B cell (primary cell): ENCODE measurements at regions not wholly inside any gene's neighbourhood (a gene's known extent, or its start where the extent isn't known, plus 50 kb on each side); places are given as distances from the start of the nearest gene placed in this dataset.
A peak's percentile ranks its signal among the peaks of the same experiment; 100 is the strongest.

ENCODE experiments used
- ATAC-seq: fragments of 200-7000 bp; cut with Tn5 transposase; one replicate; pipeline ENCODE4 v1.10.0; 2021; ENCODE audit warnings: low read depth, mild to moderate bottlenecking, moderate number of reproducible peaks, moderate library complexity
- CTCF ChIA-PET: fragments of 350-600 bp; sonication (Branson Sonifier 250); formaldehyde crosslinking; loops from one replicate; lab custom pipeline; 2021; ENCODE audit warnings: antibody characterized with exemption, inconsistent platforms; lab: Charles Lee
- POLR2A ChIA-PET: fragments of 350-600 bp; sonication (Branson Sonifier 250); formaldehyde crosslinking; loops from one replicate; lab custom pipeline; 2021; ENCODE audit warnings: antibody characterized with exemption; lab: Charles Lee
- DNase-seq: peaks from one replicate; pipeline ENCODE4 v3.0.0; 2013
- H2AFZ ChIP-seq: 2 replicates; pipeline ENCODE4 v1.6.1; 2012; ENCODE audit warnings: mild to moderate bottlenecking, low read depth, low read length; ENCODE audit not compliant: insufficient read depth, poor library complexity, severe bottlenecking
- H3K27ac ChIP-seq, 2 donors: 1 replicate in 1 of 2; 2 replicates in 1 of 2; pipeline ENCODE4 v1.5.1; 2012 to 2013; ENCODE audit warnings: low read length in 2 of 2, mild to moderate bottlenecking in 2 of 2, moderate library complexity in 1 of 2
- H3K27me3 ChIP-seq, 4 experiments: fragments of 200-600 bp in 1 of 4; sonication (generic) in 1 of 4; replicated peaks in 1 of 4; 1 replicate in 2 of 4; 2 replicates in 2 of 4; pipeline versions ENCODE4 v1.6.1 to v1.7.0; 2013 to 2016; ENCODE audit warnings: low read length in 3 of 4, mild to moderate bottlenecking in 2 of 4, mixed read lengths in 1 of 4, moderate library complexity in 1 of 4; ENCODE audit not compliant: insufficient read depth in 4 of 4, control insufficient read depth in 3 of 4; ENCODE audit errors: control extremely low read depth in 1 of 4
- H3K36me3 ChIP-seq, 2 experiments: replicated peaks in 1 of 2; 1 replicate in 1 of 2; 2 replicates in 1 of 2; pipeline versions ENCODE4 v1.6.1 to v1.7.1; 2013; ENCODE audit warnings: low read length in 1 of 2; ENCODE audit not compliant: insufficient read depth in 2 of 2, control insufficient read depth in 1 of 2; ENCODE audit errors: control extremely low read depth in 1 of 2, extremely low read depth in 1 of 2
- H3K4me1 ChIP-seq, 2 donors: fragments of 200-600 bp in 1 of 2; sonication (generic) in 1 of 2; 1 replicate in 1 of 2; 2 replicates in 1 of 2; pipeline versions ENCODE4 v1.5.1 to v1.6.1; 2013 to 2017; ENCODE audit warnings: low read length in 2 of 2; ENCODE audit not compliant: control insufficient read depth in 2 of 2, insufficient read depth in 2 of 2
- H3K4me2 ChIP-seq: replicated peaks from 2 replicates; pipeline ENCODE3; 2012; ENCODE audit warnings: mild to moderate bottlenecking, low read depth, low read length; ENCODE audit not compliant: poor library complexity, severe bottlenecking
- H3K4me3 ChIP-seq, 5 experiments: fragments of 200-600 bp in 1 of 5; sonication (generic) in 1 of 5; 1 replicate in 3 of 5; 2 replicates in 2 of 5; pipeline versions ENCODE4 v1.5.1 to v1.7.0; 2011 to 2016; ENCODE audit warnings: low read length in 4 of 5, mild to moderate bottlenecking in 4 of 5, low read depth in 2 of 5, control low read depth in 1 of 5, moderate library complexity in 1 of 5; ENCODE audit not compliant: insufficient read depth in 1 of 5; ENCODE audit errors: control extremely low read depth in 1 of 5, extremely low read depth in 1 of 5
- H3K79me2 ChIP-seq: fragments of 200-600 bp; sonication (generic); one replicate; pipeline ENCODE4 v1.6.0; 2016; ENCODE audit warnings: low read length; ENCODE audit not compliant: control insufficient read depth, insufficient read depth
- H3K9ac ChIP-seq: fragments of 200-600 bp; sonication (generic); 2 replicates; pipeline ENCODE4 v1.6.1; 2017; ENCODE audit warnings: mild to moderate bottlenecking, low read length, moderate library complexity
- H3K9me3 ChIP-seq, 3 donors: one replicate each; pipeline versions ENCODE4 v1.6.1 to v1.7.1; 2013; ENCODE audit warnings: low read length in 2 of 3; ENCODE audit not compliant: control insufficient read depth in 2 of 3, insufficient read depth in 1 of 3; ENCODE audit errors: control extremely low read depth in 1 of 3
- H4K20me1 ChIP-seq: 2 replicates; pipeline ENCODE4 v1.6.0; 2012; ENCODE audit warnings: mild to moderate bottlenecking, low read length; ENCODE audit not compliant: insufficient read depth, control insufficient read depth, poor library complexity, severe bottlenecking
- H3K27ac Mint-ChIP-seq: one replicate; pipeline ENCODE4 v1.8.0; 2021; ENCODE audit warnings: mixed read lengths
- H3K27me3 Mint-ChIP-seq: one replicate; pipeline ENCODE4 v1.8.0; 2021; ENCODE audit warnings: mixed read lengths
- H3K4me1 Mint-ChIP-seq: one replicate; pipeline ENCODE4 v1.8.0; 2021; ENCODE audit warnings: mixed read lengths
- H3K4me3 Mint-ChIP-seq: one replicate; pipeline ENCODE4 v1.8.0; 2021; ENCODE audit warnings: mixed read lengths
- H3K9me3 Mint-ChIP-seq: one replicate; pipeline ENCODE4 v1.8.0; 2022; ENCODE audit warnings: mixed read lengths; ENCODE audit not compliant: insufficient read depth
- CTCF ChIP-seq: fragments of 200-600 bp; IDR thresholded peaks from one replicate; pipeline ENCODE4 v1.8.0; 2022; ENCODE audit warnings: antibody characterized with exemption, mild to moderate bottlenecking
- EZH2 ChIP-seq: IDR thresholded peaks from 2 replicates; pipeline ENCODE4 v1.6.1; 2012; ENCODE audit warnings: borderline replicate concordance, low read depth, mild to moderate bottlenecking, moderate library complexity, low read length; ENCODE audit not compliant: insufficient read depth, poor library complexity, severe bottlenecking
- WGBS: methylation state at CpG from one replicate; pipeline ENCODE4 v1.1.5; 2013; ENCODE audit warnings: missing lambda C conversion rate; ENCODE audit not compliant: insufficient coverage; 5-methylcytosine and 5-hydroxymethylcytosine counted together
- intact Hi-C: fragments of 100-400 bp; cut with micrococcal nuclease; formaldehyde crosslinking; loops from one replicate; pipeline ENCODE4 v1.10.0; 2022

GRCh38 chr4:20395160-20395773 lies 143.6 kb downstream of the SLIT2 start:
- TF ChIP-seq EZH2 (no peak), CTCF (peak; percentile 68)
- H3K36me3 ChIP-seq: no peaks in the 10 kb centered on the region
- no peaks in the 10 kb centered on the region for H3K79me2 ChIP-seq
- no peaks in the 10 kb centered on the region for H3K9me3 ChIP-seq
- no CpG with 5 or more reads among the region's 3 CpGs for WGBS
- H3K9me3 Mint-ChIP-seq: no peaks in the 10 kb centered on the region
- ATAC-seq: no peak
- H3K9ac ChIP-seq: no peak overlapping the region
- no peak overlapping the region for H3K27ac Mint-ChIP-seq
- no peak overlapping the region for H2AFZ ChIP-seq
- intact Hi-C loops: no loop called here
- DNase-seq: peak; percentile 8
- no peak overlapping the region for H3K4me3 Mint-ChIP-seq
- H3K27me3 ChIP-seq: no peaks in the 10 kb centered on the region
- no peaks in the 10 kb centered on the region for H3K4me1 Mint-ChIP-seq
- H3K4me3 ChIP-seq: no peak overlapping the region
- H3K27ac ChIP-seq: no peak overlapping the region
- H3K4me1 ChIP-seq: no peaks in the 10 kb centered on the region
- CTCF ChIA-PET: interaction anchor here (1.0 to 2.2 kb wide), 4 partner anchors 8 to 289 kb away, joined by 3 to 9 read pairs (median 4); no protein-coding TSS in a partner anchor
- H3K4me2 ChIP-seq: no peak overlapping the region
- H4K20me1 ChIP-seq: no peaks in the 10 kb centered on the region
- H3K27me3 Mint-ChIP-seq: peaks cover 5% of the 10 kb centered on the region
- POLR2A ChIA-PET: no interaction called here

GRCh38 chr4:20403290-20403689 lies 151.6 kb downstream of the SLIT2 start:
- WGBS: no CpG with 5 or more reads among the region's 2 CpGs
- Mint-ChIP-seq H3K9me3 (no peaks in the 10 kb centered on the region), H3K27me3 (peaks cover under 1% of the 10 kb centered on the region), H3K4me3 (no peak overlapping the region), H3K27ac (no peak overlapping the region), H3K4me1 (no peaks in the 10 kb centered on the region)
- H3K9ac ChIP-seq: no peak overlapping the region
- no peak overlapping the region for H3K27ac ChIP-seq
- no peaks in the 10 kb centered on the region for H3K9me3 ChIP-seq
- ATAC-seq (no peak), DNase-seq (peak; percentile 5)
- no peaks in the 10 kb centered on the region for H3K27me3 ChIP-seq
- POLR2A ChIA-PET: no interaction called here
- no peak overlapping the region for H3K4me3 ChIP-seq
- no peak for TF ChIP-seq EZH2
- CTCF ChIA-PET: interaction anchor here (1.1 kb wide), 1 partner anchor 8 kb away, joined by 5 read pairs; no protein-coding TSS in a partner anchor
- H3K4me1 ChIP-seq: no peaks in the 10 kb centered on the region
- no peak overlapping the region for H2AFZ ChIP-seq
- H3K4me2 ChIP-seq: no peak overlapping the region
- H4K20me1 ChIP-seq: no peaks in the 10 kb centered on the region
- H3K79me2 ChIP-seq: no peaks in the 10 kb centered on the region
- intact Hi-C loops: no loop called here
- H3K36me3 ChIP-seq: no peaks in the 10 kb centered on the region
